ENCODE measurements at regions not wholly inside any gene's neighbourhood (a gene's known extent, or its start where the extent isn't known, plus 50 kb on each side); places are given as distances from the start of the nearest gene placed in this dataset.

DNA sequence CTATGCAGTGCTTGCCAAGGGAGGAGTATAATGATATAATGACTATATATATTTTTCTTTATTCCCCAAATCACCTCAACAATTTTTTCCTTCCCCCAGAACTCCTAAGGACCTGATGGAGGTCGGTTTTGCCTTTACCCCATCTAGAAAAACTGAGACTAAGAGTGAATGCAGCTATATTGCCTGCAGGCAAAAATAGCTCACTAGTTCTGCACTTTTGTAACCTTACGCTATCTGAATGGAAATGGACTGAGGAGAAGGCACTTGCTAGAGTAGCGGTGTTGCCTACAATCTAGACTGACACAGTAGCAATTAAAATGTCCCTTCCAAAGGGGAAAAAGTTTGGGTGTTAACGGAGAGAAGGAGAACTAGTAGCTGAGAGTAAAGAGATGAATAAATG, 379.5 kb upstream of the SEMA6D start:
- no peak for DNase-seq (ENCODE audit: low read depth)
- TF ChIP-seq, protein P1, sequence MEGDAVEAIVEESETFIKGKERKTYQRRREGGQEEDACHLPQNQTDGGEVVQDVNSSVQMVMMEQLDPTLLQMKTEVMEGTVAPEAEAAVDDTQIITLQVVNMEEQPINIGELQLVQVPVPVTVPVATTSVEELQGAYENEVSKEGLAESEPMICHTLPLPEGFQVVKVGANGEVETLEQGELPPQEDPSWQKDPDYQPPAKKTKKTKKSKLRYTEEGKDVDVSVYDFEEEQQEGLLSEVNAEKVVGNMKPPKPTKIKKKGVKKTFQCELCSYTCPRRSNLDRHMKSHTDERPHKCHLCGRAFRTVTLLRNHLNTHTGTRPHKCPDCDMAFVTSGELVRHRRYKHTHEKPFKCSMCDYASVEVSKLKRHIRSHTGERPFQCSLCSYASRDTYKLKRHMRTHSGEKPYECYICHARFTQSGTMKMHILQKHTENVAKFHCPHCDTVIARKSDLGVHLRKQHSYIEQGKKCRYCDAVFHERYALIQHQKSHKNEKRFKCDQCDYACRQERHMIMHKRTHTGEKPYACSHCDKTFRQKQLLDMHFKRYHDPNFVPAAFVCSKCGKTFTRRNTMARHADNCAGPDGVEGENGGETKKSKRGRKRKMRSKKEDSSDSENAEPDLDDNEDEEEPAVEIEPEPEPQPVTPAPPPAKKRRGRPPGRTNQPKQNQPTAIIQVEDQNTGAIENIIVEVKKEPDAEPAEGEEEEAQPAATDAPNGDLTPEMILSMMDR (conservative IDR thresholded peaks at IDR 0.05; ENCODE audit: control insufficient read depth, insufficient read depth, low read depth, low read length) = no peak

DNA sequence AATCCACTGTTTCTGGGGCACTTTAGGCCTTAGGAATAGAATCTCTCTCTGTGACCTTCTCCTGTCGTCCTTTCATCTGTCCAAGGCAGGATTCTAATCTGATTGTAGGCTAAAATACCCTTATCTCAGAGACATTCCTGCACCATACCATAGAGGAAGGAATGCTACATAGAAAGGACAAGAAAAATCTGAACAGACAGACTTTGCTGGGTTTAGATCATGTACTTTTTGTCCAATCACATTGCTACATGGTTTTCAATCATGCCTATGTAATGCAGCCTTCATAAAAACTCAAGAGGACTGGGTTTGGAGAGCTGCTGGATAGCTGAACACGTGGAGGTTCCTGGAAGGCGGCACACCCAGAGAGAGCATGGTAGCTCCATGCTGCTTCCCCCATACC, 378.5 kb upstream of the SEMA6D start:
- no peak overlapping the region for H3K4me3 ChIP-seq (ENCODE audit: control insufficient read depth, low read depth, low read length)
- TF ChIP-seq, protein P1 (conservative IDR thresholded peaks at IDR 0.05; ENCODE audit: control insufficient read depth, insufficient read depth, low read depth, low read length) = no peak
- no peak for DNase-seq (ENCODE audit: low read depth)

More for the DNA sequence above, 379.5 kb upstream of the SEMA6D start:
- no peak overlapping the region for H3K4me3 ChIP-seq (ENCODE audit: control insufficient read depth, low read depth, low read length)

DNA sequence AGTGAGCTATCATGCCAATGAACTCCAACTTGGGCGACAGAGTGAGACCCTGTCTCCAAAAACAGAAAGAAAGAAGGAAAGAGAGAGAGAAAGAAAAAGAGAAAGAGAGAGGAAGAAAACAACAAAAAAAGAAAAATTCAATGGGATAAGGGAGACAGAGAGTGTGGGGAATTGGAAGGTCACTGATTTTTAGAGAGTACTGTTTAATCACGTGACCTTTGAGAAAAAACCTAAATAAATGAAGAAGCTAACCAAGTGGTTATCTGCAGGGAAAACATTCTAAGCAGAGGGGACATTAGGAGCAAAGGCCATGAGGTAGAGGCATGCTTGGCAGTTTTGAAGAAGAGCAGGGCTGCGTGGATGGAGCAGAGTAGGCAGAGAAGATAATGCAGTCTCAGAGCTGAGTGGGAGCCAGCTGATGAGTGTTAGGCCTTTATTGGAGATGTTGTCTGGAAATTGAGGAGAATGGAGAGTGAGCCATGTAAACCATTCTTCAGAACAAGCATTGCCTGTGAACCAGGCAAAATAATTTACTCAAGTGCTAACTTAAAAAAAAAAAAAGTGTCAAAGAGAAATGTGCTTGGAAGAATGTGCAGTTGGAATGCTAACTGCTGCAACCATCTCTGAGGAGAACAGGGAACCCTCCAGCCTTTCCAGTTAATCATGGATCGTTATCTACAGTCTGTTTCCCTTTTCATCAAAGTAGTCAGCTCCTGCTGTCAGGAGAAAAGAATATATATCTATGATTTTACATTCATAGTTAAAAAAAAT, 377.3 kb upstream of the SEMA6D start:
- TF ChIP-seq, protein P1 (conservative IDR thresholded peaks at IDR 0.05; ENCODE audit: control insufficient read depth, insufficient read depth, low read depth, low read length) = no peak
- no peak overlapping the region for H3K4me3 ChIP-seq (ENCODE audit: control insufficient read depth, low read depth, low read length)
- no peak for DNase-seq (ENCODE audit: low read depth)

DNA sequence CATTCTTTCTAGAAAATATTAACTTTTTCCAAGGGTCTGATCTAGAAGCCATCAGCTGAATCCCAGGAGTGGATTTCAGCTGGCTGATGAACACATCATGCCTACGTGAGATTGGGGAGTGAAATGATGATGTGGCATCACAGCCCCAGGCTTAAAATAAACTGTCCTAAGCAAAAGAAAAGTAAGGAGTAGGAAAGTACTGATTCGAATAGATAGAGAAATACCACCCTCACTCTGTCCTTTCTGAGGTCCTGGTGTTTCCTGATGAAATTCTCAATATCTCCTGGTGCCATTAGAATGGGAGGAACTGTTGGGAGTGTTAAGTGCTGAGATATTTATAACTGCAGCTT, 376.8 kb upstream of the SEMA6D start:
- no peak for DNase-seq (ENCODE audit: low read depth)
- H3K4me3 ChIP-seq (ENCODE audit: control insufficient read depth, low read depth, low read length) = no peak overlapping the region
- TF ChIP-seq, protein P1 (conservative IDR thresholded peaks at IDR 0.05; ENCODE audit: control insufficient read depth, insufficient read depth, low read depth, low read length) = no peak

DNA sequence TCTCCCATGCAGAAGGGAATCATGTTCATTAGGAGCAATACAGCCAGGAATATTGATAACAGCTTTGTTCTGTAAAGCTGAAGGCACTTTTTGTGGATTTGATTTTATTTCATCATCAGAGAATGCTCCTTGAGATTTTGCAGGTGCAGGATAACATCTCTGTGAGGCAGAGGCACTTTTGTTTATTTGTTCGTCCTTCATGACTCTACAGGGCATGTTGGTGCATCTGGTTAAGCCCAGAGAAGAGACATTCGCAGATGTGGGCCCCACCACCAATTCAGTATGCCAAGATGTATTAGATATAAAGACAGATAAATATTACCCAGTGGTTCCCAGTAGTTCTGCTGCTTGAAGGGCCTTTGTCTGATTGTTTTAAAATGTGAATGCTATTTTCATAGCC, 368.1 kb upstream of the SEMA6D start:
- TF ChIP-seq, protein P1 (conservative IDR thresholded peaks at IDR 0.05; ENCODE audit: control insufficient read depth, insufficient read depth, low read depth, low read length) = no peak
- DNase-seq (ENCODE audit: low read depth) = no peak
- no peak overlapping the region for H3K4me3 ChIP-seq (ENCODE audit: control insufficient read depth, low read depth, low read length)

DNA sequence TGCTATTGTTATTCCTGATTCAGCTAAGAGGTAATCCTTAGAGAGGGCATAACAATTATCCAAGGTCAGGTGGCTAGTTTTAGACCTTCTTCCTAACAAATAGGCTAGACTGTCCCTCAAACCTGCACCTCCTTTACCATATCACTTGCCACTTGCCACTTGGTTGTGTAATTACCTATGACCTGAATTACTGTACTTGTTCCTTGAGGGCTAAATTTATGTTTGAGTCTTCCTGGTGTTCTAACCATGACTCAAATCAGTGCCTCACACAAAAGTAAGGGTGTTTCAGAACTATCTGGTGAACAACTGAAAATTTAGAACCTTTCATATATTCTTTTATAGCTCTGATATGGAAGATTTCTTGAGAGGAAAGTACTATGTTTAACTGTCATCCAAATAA, 365.8 kb upstream of the SEMA6D start:
- H3K4me3 ChIP-seq (ENCODE audit: control insufficient read depth, low read depth, low read length) = no peak overlapping the region
- DNase-seq (ENCODE audit: low read depth) = no peak
- TF ChIP-seq, protein P1 (conservative IDR thresholded peaks at IDR 0.05; ENCODE audit: control insufficient read depth, insufficient read depth, low read depth, low read length) = no peak
